ENCODE measurements at regions not wholly inside any gene's neighbourhood (a gene's known extent, or its start where the extent isn't known, plus 50 kb on each side); places are given as distances from the start of the nearest gene placed in this dataset.

DNA sequence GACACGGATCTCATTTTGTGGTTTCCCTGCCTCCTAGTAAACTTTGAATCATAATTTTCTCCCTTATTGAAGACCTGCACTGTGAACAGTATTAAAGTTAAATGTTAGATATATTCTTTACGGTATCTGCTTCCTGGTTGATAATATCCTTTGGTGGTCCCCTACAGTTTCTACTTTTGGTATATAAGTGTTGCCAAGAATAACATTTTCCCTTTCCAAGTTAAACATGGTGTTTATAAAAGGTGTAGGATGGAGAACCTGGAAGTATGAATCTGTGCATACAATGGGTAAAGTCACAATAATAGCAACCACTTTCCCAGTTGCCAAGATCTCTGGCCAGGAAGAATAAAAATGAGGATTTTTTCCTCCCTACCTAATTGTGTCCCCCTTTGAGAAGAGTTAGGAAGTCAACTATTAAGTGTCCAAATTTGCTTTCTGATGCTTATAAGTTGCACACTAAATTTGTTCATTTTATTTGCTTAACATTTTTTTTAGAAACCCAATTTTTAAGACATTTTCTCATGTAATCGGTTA, 201.0 kb upstream of the STK17B start:
- Histone ChIP-seq H4K20me1 (ENCODE audit: insufficient read depth) (no peaks in the 10 kb centered on the region), H3K79me2 (ENCODE audit: insufficient read depth, low read length) (no peaks in the 10 kb centered on the region), H3K9ac (ENCODE audit: low read length) (no peak overlapping the region), H3K9me2 (ENCODE audit: insufficient read depth) (no peaks in the 10 kb centered on the region), H3K4me1 (ENCODE audit: control insufficient read depth in 1 of 2, insufficient read depth in 2 of 2, low read length in 2 of 2) (no peaks in the 10 kb centered on the region), H3K27me3 (ENCODE audit: insufficient read depth, low read length) (no peaks in the 10 kb centered on the region), H3K36me3 (ENCODE audit: control insufficient read depth in 1 of 2, insufficient read depth in 2 of 2, low read length in 2 of 2) (no peaks in the 10 kb centered on the region), H3K4me3 (replicated peaks in 1 of 2; ENCODE audit: low read depth in 1 of 2, low read length in 2 of 2) (no peak overlapping the region), H3K4me2 (ENCODE audit: low read length) (no peak overlapping the region), H2AFZ (ENCODE audit: low read depth, low read length, poor library complexity, severe bottlenecking) (no peak overlapping the region), H3K27ac (ENCODE audit: low read depth, low read length) (no peak overlapping the region), H3K9me3 (ENCODE audit: control insufficient read depth in 1 of 2, insufficient read depth in 1 of 2, low read depth in 1 of 2, low read length in 2 of 2) (no peaks in the 10 kb centered on the region)
- TF ChIP-seq, protein P1, sequence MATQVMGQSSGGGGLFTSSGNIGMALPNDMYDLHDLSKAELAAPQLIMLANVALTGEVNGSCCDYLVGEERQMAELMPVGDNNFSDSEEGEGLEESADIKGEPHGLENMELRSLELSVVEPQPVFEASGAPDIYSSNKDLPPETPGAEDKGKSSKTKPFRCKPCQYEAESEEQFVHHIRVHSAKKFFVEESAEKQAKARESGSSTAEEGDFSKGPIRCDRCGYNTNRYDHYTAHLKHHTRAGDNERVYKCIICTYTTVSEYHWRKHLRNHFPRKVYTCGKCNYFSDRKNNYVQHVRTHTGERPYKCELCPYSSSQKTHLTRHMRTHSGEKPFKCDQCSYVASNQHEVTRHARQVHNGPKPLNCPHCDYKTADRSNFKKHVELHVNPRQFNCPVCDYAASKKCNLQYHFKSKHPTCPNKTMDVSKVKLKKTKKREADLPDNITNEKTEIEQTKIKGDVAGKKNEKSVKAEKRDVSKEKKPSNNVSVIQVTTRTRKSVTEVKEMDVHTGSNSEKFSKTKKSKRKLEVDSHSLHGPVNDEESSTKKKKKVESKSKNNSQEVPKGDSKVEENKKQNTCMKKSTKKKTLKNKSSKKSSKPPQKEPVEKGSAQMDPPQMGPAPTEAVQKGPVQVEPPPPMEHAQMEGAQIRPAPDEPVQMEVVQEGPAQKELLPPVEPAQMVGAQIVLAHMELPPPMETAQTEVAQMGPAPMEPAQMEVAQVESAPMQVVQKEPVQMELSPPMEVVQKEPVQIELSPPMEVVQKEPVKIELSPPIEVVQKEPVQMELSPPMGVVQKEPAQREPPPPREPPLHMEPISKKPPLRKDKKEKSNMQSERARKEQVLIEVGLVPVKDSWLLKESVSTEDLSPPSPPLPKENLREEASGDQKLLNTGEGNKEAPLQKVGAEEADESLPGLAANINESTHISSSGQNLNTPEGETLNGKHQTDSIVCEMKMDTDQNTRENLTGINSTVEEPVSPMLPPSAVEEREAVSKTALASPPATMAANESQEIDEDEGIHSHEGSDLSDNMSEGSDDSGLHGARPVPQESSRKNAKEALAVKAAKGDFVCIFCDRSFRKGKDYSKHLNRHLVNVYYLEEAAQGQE (IDR thresholded peaks at IDR 0.05; ENCODE audit: low read depth): no peak
- no peak for TF ChIP-seq CBX3 (IDR thresholded peaks at IDR 0.05; ENCODE audit: low read depth)
- no peak for TF ChIP-seq EZH2phosphoT487 (IDR thresholded peaks at IDR 0.05; ENCODE audit: borderline replicate concordance)
- no peak for TF ChIP-seq ZNF274 (IDR thresholded peaks at IDR 0.05; ENCODE audit: low read depth, low read length)
- TF ChIP-seq, protein P2, sequence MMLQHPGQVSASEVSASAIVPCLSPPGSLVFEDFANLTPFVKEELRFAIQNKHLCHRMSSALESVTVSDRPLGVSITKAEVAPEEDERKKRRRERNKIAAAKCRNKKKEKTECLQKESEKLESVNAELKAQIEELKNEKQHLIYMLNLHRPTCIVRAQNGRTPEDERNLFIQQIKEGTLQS (IDR thresholded peaks at IDR 0.05): no peak
- TF ChIP-seq, protein P3, sequence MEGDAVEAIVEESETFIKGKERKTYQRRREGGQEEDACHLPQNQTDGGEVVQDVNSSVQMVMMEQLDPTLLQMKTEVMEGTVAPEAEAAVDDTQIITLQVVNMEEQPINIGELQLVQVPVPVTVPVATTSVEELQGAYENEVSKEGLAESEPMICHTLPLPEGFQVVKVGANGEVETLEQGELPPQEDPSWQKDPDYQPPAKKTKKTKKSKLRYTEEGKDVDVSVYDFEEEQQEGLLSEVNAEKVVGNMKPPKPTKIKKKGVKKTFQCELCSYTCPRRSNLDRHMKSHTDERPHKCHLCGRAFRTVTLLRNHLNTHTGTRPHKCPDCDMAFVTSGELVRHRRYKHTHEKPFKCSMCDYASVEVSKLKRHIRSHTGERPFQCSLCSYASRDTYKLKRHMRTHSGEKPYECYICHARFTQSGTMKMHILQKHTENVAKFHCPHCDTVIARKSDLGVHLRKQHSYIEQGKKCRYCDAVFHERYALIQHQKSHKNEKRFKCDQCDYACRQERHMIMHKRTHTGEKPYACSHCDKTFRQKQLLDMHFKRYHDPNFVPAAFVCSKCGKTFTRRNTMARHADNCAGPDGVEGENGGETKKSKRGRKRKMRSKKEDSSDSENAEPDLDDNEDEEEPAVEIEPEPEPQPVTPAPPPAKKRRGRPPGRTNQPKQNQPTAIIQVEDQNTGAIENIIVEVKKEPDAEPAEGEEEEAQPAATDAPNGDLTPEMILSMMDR (IDR thresholded peaks at IDR 0.05 in 2 of 3, conservative IDR thresholded peaks at IDR 0.05 in 1 of 3; ENCODE audit: borderline replicate concordance in 1 of 3, insufficient read depth in 1 of 3, low read depth in 2 of 3, low read length in 2 of 3): no peak
- ChIA-PET POLR2A (no interaction called here), CTCF (no interaction called here), RAD21 (ENCODE audit: low non-redundant PET in 1 of 2, low total read pairs in 2 of 2, uncharacterized antibody in 2 of 2, unreplicated experiment in 2 of 2) (no interaction called here)
- BruUV-seq (replicated peaks): no TSS peak
- intact Hi-C loops (cut with micrococcal nuclease): no loop called here
- ATAC-seq: no peak
- no peak for DNase-seq (ENCODE audit: low read depth, low spot score)

Measured in HCT116 (cell line).